ENCODE measurements at regions not wholly inside any gene's neighbourhood (a gene's known extent, or its start where the extent isn't known, plus 50 kb on each side); places are given as distances from the start of the nearest gene placed in this dataset.
A peak's percentile ranks its signal among the peaks of the same experiment; 100 is the strongest.
"Not testable (repeated sequence)": the region's sequence is repeated elsewhere in the genome, so short reads cannot be mapped to it uniquely, and the experiment has no call there.

DNA sequence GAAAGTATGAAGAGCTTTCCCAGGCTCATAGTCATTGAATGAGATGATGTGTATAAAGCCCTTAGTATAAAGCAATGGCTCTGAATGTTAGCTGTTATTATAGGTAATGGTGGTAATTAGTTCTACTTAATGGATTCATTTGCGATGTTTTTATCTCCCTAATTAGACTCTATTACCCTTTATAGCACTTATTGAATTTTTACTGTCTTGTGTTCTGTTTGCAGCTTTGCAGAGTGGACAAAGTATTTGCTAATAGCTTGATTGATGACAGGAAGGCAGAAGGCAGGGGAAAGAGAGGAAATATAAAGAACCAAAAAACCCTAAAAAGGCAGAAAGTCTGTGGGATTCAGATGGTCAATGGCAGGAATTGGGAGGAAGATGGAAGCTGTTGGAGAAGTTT lies 524.4 kb upstream of the SPRY2 start:
- no peak for DNase-seq

DNA sequence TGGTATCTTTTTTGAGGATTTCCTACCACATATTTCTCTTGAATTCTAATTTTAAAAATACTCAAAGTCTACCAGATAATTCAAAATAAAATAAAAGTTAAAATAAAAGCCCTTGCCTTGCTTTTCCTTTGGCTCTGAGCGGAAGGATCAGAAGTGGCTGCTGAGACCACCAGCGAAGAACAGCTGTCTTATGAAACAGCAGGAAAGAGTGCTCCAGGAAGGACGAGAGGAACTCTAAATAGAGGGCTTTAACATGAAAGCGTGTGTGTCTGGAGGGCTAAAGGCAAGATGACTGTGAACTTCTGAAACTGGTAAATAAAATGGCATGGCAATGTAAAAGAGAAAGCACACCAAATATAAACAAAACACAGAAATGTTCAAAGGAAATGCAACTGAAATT lies 521.5 kb upstream of the SPRY2 start:
- peak; percentile 47 for DNase-seq

DNA sequence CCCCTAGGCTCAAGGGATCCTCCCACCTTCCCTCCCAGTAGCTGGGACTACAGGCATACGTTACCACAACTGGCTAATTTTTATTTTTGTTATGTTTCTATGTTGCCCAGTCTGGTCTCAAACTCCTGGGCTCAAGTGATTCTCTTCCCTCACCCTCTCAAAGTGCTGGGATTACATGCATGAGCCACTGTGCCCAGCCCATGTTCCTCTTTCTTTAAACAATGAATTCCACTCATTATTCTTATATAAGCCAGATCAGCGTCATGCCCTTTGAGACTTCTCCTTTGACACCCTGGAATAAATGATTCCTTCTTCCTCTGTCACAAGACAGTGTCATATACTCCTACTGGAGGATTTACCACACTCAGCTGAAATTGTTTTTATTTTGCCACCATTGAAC lies 519.9 kb upstream of the SPRY2 start:
- DNase-seq: no peak

DNA sequence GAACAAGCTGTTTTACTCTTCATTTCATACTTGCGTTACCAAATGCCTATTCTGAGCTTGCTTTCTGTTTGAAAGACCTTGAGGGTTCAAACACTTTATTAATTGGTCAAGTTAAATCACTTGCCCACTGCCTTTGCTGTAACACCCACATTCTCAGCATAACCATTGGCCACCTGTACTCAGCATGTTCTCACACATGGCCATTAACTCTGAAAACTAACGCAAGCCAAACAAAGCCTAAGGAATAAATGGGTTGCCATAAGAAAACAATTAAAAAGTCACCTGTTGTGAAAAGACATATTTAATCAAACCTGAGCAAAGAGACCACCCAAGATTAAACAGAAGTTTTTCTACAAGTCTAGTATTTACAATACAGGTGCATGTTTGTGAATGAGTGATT lies 517.2 kb upstream of the SPRY2 start:
- no peak for DNase-seq

DNA sequence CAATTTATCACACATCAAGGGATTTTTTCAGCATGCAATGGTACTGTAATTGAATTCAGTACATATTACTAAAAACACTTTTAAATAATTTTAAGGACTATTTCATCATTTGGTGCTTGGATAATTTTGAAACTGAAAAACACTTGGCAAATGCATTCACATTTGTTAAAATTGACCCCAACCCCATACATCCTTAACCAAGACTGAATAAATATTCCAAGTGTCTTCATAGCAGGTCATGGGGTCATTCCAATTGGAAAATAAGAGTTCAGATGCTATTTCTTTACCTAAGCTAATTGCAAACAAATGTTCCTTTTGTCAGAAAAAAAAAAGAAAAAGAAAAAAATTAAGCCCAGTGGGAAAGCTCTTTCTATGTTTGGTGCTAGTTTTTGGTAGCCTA lies 516.4 kb upstream of the SPRY2 start:
- DNase-seq: no peak

DNA sequence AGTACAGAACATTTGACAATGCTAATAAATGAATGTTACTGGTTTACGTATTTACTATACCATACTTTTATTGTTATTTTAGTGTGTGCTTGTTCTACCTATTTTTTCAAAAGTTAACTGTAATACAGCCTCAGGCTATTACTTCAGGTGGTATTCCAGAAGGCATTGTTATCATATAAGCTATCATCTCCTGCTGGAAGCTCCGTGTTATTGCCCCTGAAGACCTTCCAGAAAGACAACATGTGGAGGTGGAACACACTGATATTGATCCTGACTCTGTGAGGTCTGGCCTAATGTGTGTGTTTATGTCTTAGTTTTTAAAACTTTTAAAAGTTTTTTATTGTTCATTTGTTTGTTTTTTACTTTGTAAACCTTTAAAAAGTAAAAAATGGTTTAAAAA lies 509.8 kb upstream of the SPRY2 start:
- DNase-seq: no peak

DNA sequence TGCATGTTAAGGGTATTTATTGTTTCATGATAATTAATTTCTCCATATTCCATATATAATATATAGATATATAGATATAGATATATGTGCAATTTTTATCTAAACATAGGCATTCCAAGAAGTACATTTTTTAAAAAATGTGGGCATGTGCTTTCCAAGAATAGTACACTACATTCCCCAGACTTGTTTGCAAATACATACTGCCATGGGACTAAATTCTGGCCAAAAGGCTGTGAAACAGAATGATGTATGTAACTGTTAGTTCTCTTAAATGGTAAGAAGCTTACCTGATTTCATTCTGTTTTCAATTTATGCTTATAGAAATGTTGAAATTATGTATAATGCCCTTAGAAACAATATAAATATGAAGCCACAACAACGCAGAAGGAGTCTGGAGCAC lies 503.2 kb upstream of the SPRY2 start:
- peak; percentile 1 for DNase-seq

DNA sequence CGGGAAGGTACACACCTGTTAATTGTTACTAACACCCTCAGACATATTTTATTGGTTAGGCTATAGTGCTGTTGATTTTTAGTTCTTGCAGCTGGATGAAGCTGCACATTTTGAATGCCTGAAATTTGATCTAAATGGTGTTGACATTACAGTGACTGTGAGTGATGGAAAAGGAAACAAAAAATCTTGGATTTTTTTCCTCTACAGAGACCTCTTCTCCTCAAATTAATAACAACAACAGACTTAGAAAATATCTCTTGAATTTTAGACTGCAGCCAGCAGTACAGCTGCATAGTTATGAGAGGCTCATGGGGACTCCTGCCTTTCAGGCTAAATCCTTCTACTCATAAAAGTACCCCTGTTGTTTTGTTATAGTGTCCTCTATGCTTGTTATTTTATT lies 500.5 kb upstream of the SPRY2 start:
- DNase-seq: peak; percentile 86

DNA sequence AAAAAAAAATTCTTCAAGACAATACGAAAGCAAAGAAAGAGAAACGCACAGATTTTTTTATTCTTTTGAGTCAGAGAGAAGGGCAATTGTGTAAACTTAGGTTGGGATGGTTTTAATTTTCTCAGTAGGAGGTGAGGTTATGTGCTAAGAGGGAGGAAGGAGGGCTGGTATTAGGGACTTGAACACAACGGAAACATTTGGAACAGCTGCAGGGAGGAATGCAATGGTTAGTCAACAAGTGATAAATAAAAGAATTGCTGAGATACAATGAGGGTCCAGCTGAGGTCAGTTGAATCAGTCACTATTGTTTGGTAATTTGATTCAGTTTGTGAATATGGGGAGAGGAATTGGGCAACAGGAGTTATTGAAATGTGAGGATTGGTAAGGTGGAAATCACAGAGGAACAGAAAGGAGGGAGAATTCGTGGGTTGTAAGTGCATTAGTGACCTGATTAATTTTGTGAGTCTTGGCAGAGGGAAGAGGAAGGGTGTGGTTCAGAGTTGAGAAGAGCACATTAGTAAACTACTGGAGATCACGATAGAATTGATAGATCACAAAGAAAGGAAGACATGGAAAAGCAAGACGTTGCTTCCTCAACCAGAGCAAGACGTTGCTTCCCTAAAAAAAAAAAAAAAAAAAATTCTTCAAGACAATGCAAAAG lies 499.5 kb upstream of the SPRY2 start:
- DNase-seq: peak; percentile 99

DNA sequence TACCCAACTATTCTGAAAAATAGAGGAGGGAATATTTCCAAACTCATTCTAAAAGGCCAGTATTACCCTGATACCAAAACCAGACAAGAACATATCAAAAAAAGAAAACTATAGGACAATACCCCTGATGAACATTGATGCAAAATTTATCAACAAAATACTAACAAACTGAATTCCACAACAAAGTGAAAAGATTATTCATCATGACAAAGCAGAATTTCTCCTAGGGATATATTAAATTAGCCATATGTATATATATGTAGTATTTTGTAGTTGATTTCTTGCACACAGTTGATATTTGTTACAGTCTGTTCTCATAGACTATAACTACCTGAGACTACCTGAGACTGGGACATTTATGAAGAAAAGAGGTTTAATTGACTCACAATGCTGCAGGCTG lies 495.0 kb upstream of the SPRY2 start:
- no peak for DNase-seq

DNA sequence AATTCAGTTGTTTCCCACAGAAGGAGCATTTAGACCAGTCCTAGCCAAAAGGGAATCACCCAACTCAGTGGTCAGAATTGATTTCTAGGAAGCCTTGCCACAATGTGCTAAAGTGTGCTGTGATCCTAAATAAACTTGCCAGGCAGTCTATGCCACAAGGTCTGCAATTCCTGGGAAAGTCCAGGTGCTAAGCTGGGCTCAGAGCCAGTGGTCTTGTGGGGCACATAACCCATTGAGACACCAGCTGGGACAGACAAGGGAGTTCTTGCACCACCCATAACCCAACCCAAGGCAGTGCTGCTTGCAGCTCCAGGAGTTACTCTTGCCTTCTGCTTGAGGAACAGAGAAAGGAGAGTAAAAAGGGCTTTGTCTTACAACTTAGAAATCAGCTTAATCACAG lies 489.5 kb upstream of the SPRY2 start:
- DNase-seq: no peak

DNA sequence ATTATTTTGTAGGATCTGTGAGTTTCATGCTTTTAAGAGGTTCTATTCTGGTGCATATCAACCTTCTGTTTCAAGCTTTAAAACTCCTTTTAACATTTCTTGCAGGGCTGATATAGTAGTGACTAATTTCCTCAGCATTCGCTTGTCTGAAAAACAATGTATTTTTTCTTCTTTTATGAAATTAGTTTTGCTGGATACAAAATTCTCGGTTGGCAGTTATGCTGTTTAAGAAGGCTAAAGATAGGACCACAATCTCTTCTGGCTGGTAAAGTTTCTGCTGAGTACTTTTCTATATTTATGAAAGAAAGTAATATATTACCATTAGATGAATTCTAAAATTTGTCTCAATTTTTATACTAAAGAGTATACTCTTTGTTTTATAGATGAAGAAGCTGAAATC lies 487.8 kb upstream of the SPRY2 start:
- no peak for DNase-seq

DNA sequence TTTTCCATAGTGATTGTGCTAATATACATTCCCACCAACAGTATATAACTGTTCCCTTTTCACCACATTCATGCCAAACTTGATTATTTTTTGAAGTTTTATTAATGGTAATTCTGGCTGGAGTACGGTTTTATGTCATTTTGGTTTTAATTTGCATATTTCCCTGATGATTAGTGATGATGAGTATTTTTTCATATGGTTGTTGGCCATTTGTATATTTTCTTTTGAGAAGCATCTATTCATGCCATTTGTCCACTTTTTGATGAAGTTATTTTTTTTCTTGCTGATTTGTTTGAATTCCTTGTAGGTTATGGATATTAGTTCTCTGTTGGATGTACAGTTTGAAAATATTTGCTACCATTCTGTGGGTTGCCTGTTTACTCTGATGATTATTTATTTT lies 484.4 kb upstream of the SPRY2 start:
- no peak for DNase-seq

DNA sequence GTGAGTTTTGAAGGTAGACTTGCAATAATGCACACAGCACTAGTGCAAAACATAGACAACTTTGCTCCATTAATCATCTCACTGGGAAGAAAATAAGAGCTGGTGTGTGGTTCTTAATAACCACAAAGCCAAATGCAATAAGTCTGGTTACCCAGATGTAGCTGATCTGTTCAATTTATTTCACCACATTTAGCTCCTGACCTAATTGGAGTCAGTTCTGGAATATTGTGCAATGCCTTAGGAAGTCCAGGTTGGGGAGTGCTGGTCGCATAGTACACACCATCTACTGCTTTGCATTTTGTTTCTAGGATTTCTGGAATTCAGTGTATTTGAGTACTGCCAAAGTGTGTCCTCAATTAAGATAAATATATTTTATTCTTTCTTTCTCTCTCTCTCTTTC lies 483.3 kb upstream of the SPRY2 start:
- DNase-seq: no peak

DNA sequence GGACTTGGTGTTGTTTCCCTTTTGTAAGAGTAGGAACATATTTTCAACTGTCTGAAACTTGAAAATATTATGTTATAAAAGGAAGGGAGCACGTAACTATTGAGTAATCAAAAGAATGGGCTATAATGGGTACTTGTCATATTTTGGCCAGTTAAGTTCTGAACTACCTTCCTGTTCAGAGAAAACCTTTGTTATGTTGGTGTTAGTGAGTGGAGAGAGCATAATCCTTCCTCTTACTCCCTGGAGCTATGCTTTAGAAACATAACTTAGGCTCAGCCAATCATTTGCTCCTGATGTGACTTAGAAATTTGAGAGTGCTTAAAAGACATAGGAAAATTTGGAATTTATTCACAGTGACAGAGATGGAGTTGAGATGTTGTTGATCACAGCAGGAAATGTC lies 482.5 kb upstream of the SPRY2 start:
- DNase-seq: no peak

DNA sequence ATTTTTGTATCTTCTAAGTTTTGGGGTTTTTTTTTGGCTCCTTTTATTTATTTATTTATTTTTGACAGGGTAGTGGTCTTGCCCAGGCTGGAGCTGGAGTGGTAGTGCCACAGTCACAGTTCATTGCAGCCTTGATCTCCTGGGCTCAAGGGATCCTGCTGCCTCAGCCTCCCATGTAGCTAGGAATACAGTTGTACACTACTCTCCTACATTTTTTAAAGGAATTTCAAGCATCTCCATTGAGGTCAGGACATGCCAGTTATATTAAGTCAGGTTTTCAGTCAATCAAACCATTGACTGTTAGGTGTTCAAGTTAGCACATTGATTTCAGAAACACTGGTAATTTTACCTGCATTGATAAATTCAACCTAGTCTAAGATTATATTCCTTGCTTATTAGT lies 480.5 kb upstream of the SPRY2 start:
- no peak for DNase-seq

DNA sequence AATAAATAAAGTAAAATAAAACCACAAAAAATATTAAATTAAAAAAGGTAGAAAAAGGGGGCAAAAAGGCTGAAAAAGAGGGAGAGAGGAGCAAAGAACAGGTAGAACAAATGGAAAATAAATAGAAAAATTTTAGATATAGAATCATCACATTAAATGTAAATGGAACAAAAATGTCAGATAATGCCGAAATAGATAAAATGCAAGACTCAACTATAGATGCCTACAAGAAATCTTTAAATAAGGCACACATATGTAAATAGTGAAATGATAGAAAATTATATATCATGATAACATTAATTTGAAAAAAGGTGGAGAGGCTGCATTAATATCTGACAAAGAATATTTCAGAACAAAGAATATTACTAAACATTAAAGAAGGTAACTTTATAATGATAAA lies 477.1 kb upstream of the SPRY2 start:
- DNase-seq: no peak

DNA sequence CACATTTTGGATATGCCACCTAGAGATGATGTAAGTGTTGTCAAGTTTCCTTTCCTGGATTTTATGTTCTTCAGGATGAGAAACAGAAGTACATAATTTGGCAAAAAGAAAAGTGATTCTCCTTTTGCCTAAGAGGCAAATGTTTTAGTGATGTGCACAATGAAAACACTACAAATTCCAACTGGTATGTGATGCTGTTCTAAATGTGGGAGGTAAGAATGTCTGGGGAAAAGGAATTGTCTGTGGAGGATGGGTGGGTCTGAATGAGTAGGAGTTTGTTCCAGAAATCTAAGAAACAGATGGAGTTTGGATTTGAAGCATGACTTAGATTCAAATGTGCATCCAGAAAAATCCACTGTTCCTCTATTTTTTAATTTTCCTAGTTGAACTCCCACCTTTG lies 473.6 kb upstream of the SPRY2 start:
- peak; percentile 77 for DNase-seq

DNA sequence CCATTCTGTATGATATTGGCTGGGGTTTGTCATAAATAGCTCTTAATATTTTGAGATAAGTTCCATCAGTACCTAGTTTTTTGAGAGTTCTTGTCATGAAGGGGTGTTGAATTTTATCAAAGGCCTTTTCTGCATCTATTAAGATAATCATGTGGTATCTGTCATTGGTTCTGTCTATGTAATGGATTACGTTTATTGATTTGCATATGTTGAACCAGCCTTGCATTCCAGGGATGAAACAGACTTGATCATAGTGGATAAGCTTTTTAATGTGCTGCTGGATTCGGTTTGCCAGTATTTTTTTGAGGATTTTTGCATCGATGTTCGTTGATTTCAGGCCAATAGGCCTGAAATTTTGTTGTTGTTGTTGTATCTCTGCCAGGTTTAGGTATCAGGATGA lies 469.4 kb upstream of the SPRY2 start:
- not testable (repeated sequence) for DNase-seq

DNA sequence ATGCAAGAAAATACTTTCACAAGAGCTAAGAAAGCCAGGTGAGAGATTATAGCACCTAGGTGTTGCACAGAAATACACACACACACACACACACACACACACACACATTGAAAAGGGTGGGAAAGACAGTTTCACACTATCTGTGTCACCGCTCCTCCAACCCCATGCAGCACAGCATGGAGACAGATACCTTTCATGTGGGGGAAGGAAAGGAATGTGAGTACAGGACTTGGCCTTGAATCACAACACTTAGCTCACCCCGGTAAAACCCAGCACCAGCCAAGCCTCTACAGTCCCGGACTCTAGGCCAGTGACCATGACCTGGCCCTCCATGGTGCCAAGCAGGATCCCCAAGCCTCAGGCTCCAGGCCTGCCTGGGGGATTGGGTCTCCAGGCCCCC lies 462.0 kb upstream of the SPRY2 start:
- DNase-seq: no peak

DNA sequence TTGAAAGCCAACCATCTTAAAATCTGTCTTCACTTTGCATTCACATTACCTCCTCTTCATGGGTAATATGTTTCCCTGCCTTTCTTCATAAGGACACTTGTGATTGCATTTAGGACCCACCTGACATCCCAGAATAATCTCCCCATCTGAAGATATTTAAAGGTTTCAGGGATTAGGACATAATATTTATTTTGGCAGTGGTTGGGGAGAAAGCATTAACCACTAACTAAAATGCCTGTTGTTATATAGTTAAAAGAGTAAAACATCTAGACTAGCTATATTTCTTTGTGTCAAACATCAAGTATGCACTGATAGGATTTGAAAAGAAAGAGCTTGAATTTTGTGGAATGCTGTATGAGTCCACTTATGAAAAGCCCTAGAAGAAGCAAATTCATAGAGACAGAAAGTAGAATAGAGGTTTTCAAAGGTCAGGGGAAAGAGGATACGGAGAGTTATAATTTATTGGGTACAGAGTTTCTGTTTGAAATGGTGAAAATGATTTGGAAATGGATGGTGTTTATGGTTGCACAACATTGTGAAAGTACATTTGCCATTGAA lies 457.7 kb upstream of the SPRY2 start:
- no peak for DNase-seq

DNA sequence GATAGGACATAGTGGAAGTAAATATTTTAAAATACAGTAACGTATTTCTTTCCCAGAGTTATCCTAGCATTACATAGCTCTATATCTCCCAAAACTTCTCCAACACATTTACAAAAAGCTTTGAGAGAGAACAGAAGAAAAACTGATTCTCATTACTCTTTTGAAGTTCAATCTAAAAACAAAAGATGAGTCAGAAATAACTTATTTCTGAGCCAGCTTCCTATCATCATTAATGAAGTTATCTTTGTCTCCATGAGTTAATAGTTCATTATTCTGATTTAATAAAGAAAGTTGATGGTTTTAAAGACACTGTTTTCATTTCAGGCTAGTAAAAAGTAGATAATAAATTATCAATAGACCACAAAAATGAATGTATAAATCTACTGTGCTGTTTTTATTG lies 446.7 kb upstream of the SPRY2 start:
- DNase-seq: no peak

DNA sequence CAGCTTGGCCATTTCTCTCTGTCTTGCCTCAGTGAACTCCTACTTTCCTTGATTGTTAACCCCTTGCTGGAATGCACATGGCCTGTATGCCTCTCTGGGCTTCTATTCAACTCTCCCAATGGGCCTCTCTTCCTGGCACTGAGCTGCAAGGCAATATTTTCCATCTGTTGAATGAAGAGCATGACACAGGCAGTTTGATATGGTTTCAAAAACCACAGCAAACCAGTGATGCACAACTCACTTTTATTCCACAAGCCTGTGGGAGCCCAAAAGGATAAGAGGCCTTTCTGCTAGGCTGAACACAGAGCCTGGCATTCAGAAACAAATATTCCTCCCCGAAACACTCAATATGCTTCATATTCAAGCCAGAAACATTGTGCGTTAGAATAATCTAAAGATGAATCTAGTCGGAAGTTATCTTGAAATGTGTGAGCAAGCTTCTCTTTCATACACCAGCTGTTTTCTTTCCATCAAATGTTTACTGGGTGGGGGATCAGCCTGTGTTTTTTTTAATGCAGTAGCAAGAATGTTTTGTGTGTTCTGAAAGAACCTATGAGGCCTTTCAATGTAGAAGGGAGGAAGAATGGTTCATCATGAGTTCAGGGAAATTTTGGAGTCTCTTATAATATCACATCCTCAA lies 443.1 kb upstream of the SPRY2 start:
- DNase-seq: peak; percentile 81

DNA sequence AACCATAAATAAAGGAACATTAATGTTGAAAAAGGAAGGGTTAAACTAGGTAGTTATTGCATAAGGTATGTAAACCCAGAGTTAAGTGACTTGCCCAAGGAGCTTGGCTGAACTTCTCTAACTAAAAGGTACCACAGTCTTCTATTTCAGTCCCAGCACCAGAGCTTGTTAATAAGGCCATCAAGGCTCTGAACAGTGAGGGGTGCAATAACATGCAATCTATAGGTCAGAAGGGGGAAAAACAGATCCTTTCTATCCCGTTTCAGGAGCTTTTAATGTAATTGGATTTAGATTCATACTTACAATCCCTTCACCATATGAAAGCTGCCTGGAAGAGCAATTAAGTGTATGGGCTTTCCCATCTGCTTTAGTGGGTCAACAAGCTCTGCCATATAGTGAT lies 441.5 kb upstream of the SPRY2 start:
- no peak for DNase-seq
